ENCODE measurements at regions not wholly inside any gene's neighbourhood (a gene's known extent, or its start where the extent isn't known, plus 50 kb on each side); places are given as distances from the start of the nearest gene placed in this dataset.

DNA sequence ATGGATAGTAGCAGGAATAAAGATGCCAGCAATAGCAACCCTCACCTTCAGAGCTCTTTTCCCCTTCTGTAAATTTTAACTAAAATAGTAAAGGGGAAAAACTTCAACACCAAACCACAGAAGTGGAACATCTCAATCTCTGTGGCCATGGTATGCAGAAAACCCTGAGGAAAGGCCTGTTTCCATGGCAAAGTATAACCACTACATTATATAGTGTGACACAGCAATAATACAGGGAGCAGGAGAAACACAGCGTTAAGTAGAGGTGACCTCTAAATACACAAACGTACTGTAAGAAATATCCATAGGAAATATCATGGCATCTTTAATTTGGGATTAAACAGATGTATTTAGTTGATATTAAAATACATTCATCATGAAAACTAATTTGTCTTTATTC, 106.4 kb downstream of the SLC24A2 start:
- H2BK12ac ChIP-seq (ENCODE audit: insufficient read length, low read depth, low read length), result no peak overlapping the region
- Mint-ChIP-seq H3K36me3 (ENCODE audit: insufficient read depth in 1 of 3, low read depth in 3 of 3) (peaks cover 14 to 22% (median 21%) of the 10 kb centered on the region in 3 experiments), H3K4me3 (no peak overlapping the region), H3K9me3 (peaks cover 17 to 27% of the 10 kb centered on the region in 2 experiments), H3K4me1 (peaks cover 21 to 30% of the 10 kb centered on the region in 2 experiments), H3K27ac (no peak overlapping the region), H3K27me3 (ENCODE audit: low read depth) (no peaks in the 10 kb centered on the region)
- no peak overlapping the region for H2AFZ ChIP-seq (ENCODE audit: low read length)
- TF ChIP-seq, protein P1, sequence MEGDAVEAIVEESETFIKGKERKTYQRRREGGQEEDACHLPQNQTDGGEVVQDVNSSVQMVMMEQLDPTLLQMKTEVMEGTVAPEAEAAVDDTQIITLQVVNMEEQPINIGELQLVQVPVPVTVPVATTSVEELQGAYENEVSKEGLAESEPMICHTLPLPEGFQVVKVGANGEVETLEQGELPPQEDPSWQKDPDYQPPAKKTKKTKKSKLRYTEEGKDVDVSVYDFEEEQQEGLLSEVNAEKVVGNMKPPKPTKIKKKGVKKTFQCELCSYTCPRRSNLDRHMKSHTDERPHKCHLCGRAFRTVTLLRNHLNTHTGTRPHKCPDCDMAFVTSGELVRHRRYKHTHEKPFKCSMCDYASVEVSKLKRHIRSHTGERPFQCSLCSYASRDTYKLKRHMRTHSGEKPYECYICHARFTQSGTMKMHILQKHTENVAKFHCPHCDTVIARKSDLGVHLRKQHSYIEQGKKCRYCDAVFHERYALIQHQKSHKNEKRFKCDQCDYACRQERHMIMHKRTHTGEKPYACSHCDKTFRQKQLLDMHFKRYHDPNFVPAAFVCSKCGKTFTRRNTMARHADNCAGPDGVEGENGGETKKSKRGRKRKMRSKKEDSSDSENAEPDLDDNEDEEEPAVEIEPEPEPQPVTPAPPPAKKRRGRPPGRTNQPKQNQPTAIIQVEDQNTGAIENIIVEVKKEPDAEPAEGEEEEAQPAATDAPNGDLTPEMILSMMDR (conservative IDR thresholded peaks at IDR 0.05), result no peak
- no peak overlapping the region for H3K56ac ChIP-seq (ENCODE audit: insufficient read length, low read depth, low read length)
- no peak overlapping the region for H3K9ac ChIP-seq (ENCODE audit: extremely low read depth, insufficient read length, low read length)
- no peaks in the 10 kb centered on the region for H3K27me3 ChIP-seq (ENCODE audit: insufficient read depth, low read length)
- H3K9me3 ChIP-seq (ENCODE audit: control insufficient read depth, low read depth, low read length), result peaks cover 6% of the 10 kb centered on the region
- H3K79me1 ChIP-seq (ENCODE audit: insufficient read depth, low read depth, low read length, poor library complexity, severe bottlenecking), result no peaks in the 10 kb centered on the region
- no peak overlapping the region for H3K4ac ChIP-seq (ENCODE audit: low read depth, low read length)
- no peak overlapping the region for H3K4me2 ChIP-seq (ENCODE audit: insufficient read depth, insufficient read length, low read length)
- no peak overlapping the region for H4K8ac ChIP-seq (replicated peaks; ENCODE audit: insufficient read length, low read depth, low read length)
- DNase-seq, result no peak
- no peak overlapping the region for H4K5ac ChIP-seq (ENCODE audit: insufficient read length, low read depth, low read length)
- peaks cover 8% of the 10 kb centered on the region for H3K4me1 ChIP-seq (ENCODE audit: insufficient read depth, low read length)
- no CpG with 5 or more reads among the region's 2 CpGs for WGBS (ENCODE audit: extremely low coverage, insufficient read length, low lambda C conversion rate)
- H3K27ac ChIP-seq (ENCODE audit: insufficient read length, low read depth, low read length), result no peak overlapping the region
- H3K23me2 ChIP-seq (ENCODE audit: insufficient read length, low read depth, low read length, poor library complexity, severe bottlenecking), result no peaks in the 10 kb centered on the region
- H3T11ph ChIP-seq (ENCODE audit: low read length), result no peak overlapping the region
- no peak overlapping the region for H2BK20ac ChIP-seq (ENCODE audit: low read depth, low read length, poor library complexity, severe bottlenecking)
- no peaks in the 10 kb centered on the region for H4K20me1 ChIP-seq (ENCODE audit: control insufficient read depth, insufficient read depth, insufficient read length)
- H3K23ac ChIP-seq (ENCODE audit: insufficient read length, low read depth, low read length), result no peak overlapping the region
- H2BK5ac ChIP-seq (ENCODE audit: insufficient read length, low read length), result no peak overlapping the region
- no peaks in the 10 kb centered on the region for H3K79me2 ChIP-seq (ENCODE audit: insufficient read depth, low read length)
- H2BK15ac ChIP-seq (ENCODE audit: low read depth, low read length), result no peak overlapping the region
- H3K18ac ChIP-seq (ENCODE audit: insufficient read length, low read depth, low read length), result no peak overlapping the region
- H2AK5ac ChIP-seq (ENCODE audit: insufficient read length, low read length), result no peak overlapping the region
- no peak overlapping the region for H3K14ac ChIP-seq (ENCODE audit: insufficient read depth, low read length)
- H4K91ac ChIP-seq (ENCODE audit: insufficient read length, low read depth, low read length), result no peak overlapping the region
- no peak overlapping the region for H2BK120ac ChIP-seq (ENCODE audit: low read depth, low read length, poor library complexity, severe bottlenecking)
